IMR-90 (cell line): ENCODE measurements at regions not wholly inside any gene's neighbourhood (a gene's known extent, or its start where the extent isn't known, plus 50 kb on each side); places are given as distances from the start of the nearest gene placed in this dataset.

Source experiments
- ATAC-seq: fragments of 200-7000 bp; cut with Tn5 transposase; 2 replicates; pipeline ENCODE4 v1.9.1; 2020; ENCODE audit warnings: low read depth, mild to moderate bottlenecking, moderate library complexity
- BruUV-seq: library from RNA; stranded (reverse); fragments of 400-500 nt; replicated peaks from 2 replicates; lab custom pipeline; 2021; lab: Mats Ljungman, UMichigan
- CTCF ChIA-PET: fragments of 300-600 bp; formaldehyde crosslinking; extraction: SDS; loops from one replicate; lab custom pipeline; 2021; ENCODE audit warnings: antibody characterized with exemption; lab: Yijun Ruan, JAX
- POLR2A ChIA-PET: fragments of 300-600 bp; sonication (Branson Sonifier 250); formaldehyde crosslinking; loops from one replicate; lab custom pipeline; 2022; ENCODE audit warnings: antibody characterized with exemption; ENCODE audit not compliant: unreplicated experiment; lab: Charles Lee
- DNase-seq: peaks from one replicate; pipeline ENCODE4 v3.0.0; 2013
- H2AFZ ChIP-seq: replicated peaks from 2 replicates; pipeline ENCODE3; 2013; ENCODE audit warnings: low read length, mild to moderate bottlenecking; ENCODE audit not compliant: poor library complexity
- H2AK5ac ChIP-seq: 2 replicates; pipeline ENCODE4 v1.6.1; 2013; ENCODE audit warnings: low read depth, low read length, inconsistent platforms
- H2AK9ac ChIP-seq: replicated peaks from 2 replicates; pipeline ENCODE3; 2013; ENCODE audit warnings: mild to moderate bottlenecking, low read depth, low read length, moderate library complexity; ENCODE audit not compliant: poor library complexity
- H2BK120ac ChIP-seq: 2 replicates; pipeline ENCODE4 v1.6.1; 2013; ENCODE audit warnings: low read depth, low read length, inconsistent platforms
- H2BK15ac ChIP-seq: 3 replicates; pipeline ENCODE4 v1.6.1; 2013; ENCODE audit warnings: low read depth, low read length, inconsistent platforms
- H2BK20ac ChIP-seq: 2 replicates; pipeline ENCODE4 v1.6.1; 2013; ENCODE audit warnings: low read depth, mild to moderate bottlenecking, inconsistent platforms, low read length, moderate library complexity
- H2BK5ac ChIP-seq: 2 replicates; pipeline ENCODE4 v1.6.1; 2013; ENCODE audit warnings: mild to moderate bottlenecking, low read depth, low read length, inconsistent platforms; ENCODE audit not compliant: poor library complexity, severe bottlenecking
- H3K14ac ChIP-seq: replicated peaks from 2 replicates; pipeline ENCODE4 v1.6.1; 2013; ENCODE audit warnings: low read depth, low read length, inconsistent platforms
- H3K18ac ChIP-seq: 2 replicates; pipeline ENCODE4 v1.6.1; 2013; ENCODE audit warnings: low read depth, low read length, control low read depth
- H3K23ac ChIP-seq: 2 replicates; pipeline ENCODE4 v1.6.1; 2013; ENCODE audit warnings: low read depth, low read length, inconsistent platforms
- H3K27ac ChIP-seq: 2 replicates; pipeline ENCODE4 v1.5.1; 2013; ENCODE audit warnings: mild to moderate bottlenecking, control low read depth, low read length; ENCODE audit not compliant: insufficient read depth
- H3K27me3 ChIP-seq: 2 replicates; pipeline ENCODE4 v1.6.1; 2013; ENCODE audit warnings: low read length; ENCODE audit not compliant: control insufficient read depth, insufficient read depth
- H3K36me3 ChIP-seq: 2 replicates; pipeline ENCODE4 v1.6.1; 2013; ENCODE audit warnings: low read length, mixed read lengths; ENCODE audit not compliant: control insufficient read depth, insufficient read depth
- H3K4ac ChIP-seq: 2 replicates; pipeline ENCODE4 v1.6.1; 2013; ENCODE audit warnings: low read depth, low read length, inconsistent platforms
- H3K4me1 ChIP-seq: 2 replicates; pipeline ENCODE4 v1.6.1; 2013; ENCODE audit warnings: low read length, mixed read lengths; ENCODE audit not compliant: control insufficient read depth, insufficient read depth
- H3K4me2 ChIP-seq: 2 replicates; pipeline ENCODE4 v1.6.1; 2013; ENCODE audit warnings: low read depth, mild to moderate bottlenecking, control low read depth, low read length, moderate library complexity
- H3K4me3 ChIP-seq: 2 replicates; pipeline ENCODE4 v1.5.1; 2013; ENCODE audit warnings: low read depth, mild to moderate bottlenecking, control low read depth, low read length, moderate library complexity; ENCODE audit not compliant: insufficient read depth
- H3K56ac ChIP-seq: 2 replicates; pipeline ENCODE4 v1.6.1; 2013; ENCODE audit warnings: low read length, inconsistent platforms; ENCODE audit not compliant: insufficient read depth; ENCODE audit errors: extremely low read depth
- H3K79me1 ChIP-seq, 2 experiments: 2 replicates each; pipeline ENCODE4 v1.6.1; 2013; ENCODE audit warnings: low read length in 2 of 2, inconsistent platforms in 1 of 2, low read depth in 1 of 2
- H3K9ac ChIP-seq: 2 replicates; pipeline ENCODE4 v1.6.1; 2013; ENCODE audit warnings: low read depth, low read length, control low read depth
- H3K9me1 ChIP-seq: 2 replicates; pipeline ENCODE4 v1.6.1; 2013; ENCODE audit warnings: low read length, inconsistent platforms; ENCODE audit not compliant: insufficient read depth
- H3K9me3 ChIP-seq: 2 replicates; pipeline ENCODE4 v1.6.1; 2013; ENCODE audit warnings: low read length; ENCODE audit not compliant: control insufficient read depth, insufficient read depth
- H4K20me1 ChIP-seq: 2 replicates; pipeline ENCODE4 v1.6.1; 2013; ENCODE audit warnings: low read length, inconsistent platforms; ENCODE audit not compliant: insufficient read depth
- H4K5ac ChIP-seq: 2 replicates; pipeline ENCODE4 v1.6.1; 2013; ENCODE audit warnings: mild to moderate bottlenecking, low read depth, low read length, control low read depth
- H4K8ac ChIP-seq, 2 experiments: 2 replicates each; pipeline ENCODE4 v1.6.1; 2013; ENCODE audit warnings: low read depth in 2 of 2, low read length in 2 of 2, control low read depth in 1 of 2, inconsistent platforms in 1 of 2
- H4K91ac ChIP-seq: 2 replicates; pipeline ENCODE4 v1.6.1; 2013; ENCODE audit warnings: low read depth, low read length, inconsistent platforms; ENCODE audit not compliant: insufficient read depth
- BHLHE40 ChIP-seq: fragments of 150-350 bp; IDR thresholded peaks from 2 replicates; pipeline ENCODE4 v1.6.1; 2016; ENCODE audit warnings: mild to moderate bottlenecking, low read depth, low read length
- CEBPB ChIP-seq: IDR thresholded peaks from 2 replicates; pipeline ENCODE4 v1.6.1; 2012; ENCODE audit warnings: low read depth, low read length, improper control_type of control experiment
- CHD1 ChIP-seq: IDR thresholded peaks from 2 replicates; pipeline ENCODE4 v1.6.1; 2012; ENCODE audit warnings: low read depth, low read length, improper control_type of control experiment
- FOS ChIP-seq: fragments of 150-350 bp; IDR thresholded peaks from 2 replicates; pipeline ENCODE4 v1.6.1; 2016; ENCODE audit warnings: low read depth, low read length
- MAFK ChIP-seq: IDR thresholded peaks from 2 replicates; pipeline ENCODE4 v1.6.1; 2012; ENCODE audit warnings: low read depth, low read length, improper control_type of control experiment
- MXI1 ChIP-seq: IDR thresholded peaks from 2 replicates; pipeline ENCODE4 v1.6.1; 2012; ENCODE audit warnings: low read depth, mild to moderate bottlenecking, low read length, moderate library complexity, borderline replicate concordance
- NFE2L2 ChIP-seq: fragments of 150-350 bp; IDR thresholded peaks from 2 replicates; pipeline ENCODE4 v1.6.1; 2016; ENCODE audit warnings: low read depth, mild to moderate bottlenecking, low read length
- POLR2A ChIP-seq: IDR thresholded peaks from 2 replicates; pipeline ENCODE4 v1.6.1; 2012; ENCODE audit warnings: mild to moderate bottlenecking, low read depth, low read length
- RCOR1 ChIP-seq: IDR thresholded peaks from 2 replicates; pipeline ENCODE4 v1.6.1; 2012; ENCODE audit warnings: mild to moderate bottlenecking, low read length, improper control_type of control experiment; ENCODE audit not compliant: insufficient replicate concordance
- SMC3 ChIP-seq: fragments of 150-350 bp; IDR thresholded peaks from 2 replicates; pipeline ENCODE4 v1.6.1; 2016; ENCODE audit warnings: low read depth, mild to moderate bottlenecking, antibody characterized with exemption, low read length, moderate library complexity
- WGBS, 2 experiments: methylation state at CpG; one replicate each; pipeline versions ENCODE4 v1.1.5 to v1.1.7; 2013; ENCODE audit warnings: missing lambda C conversion rate in 2 of 2; ENCODE audit not compliant: insufficient read length in 1 of 2; ENCODE audit errors: extremely low coverage in 2 of 2; 5-methylcytosine and 5-hydroxymethylcytosine counted together
- dilution Hi-C: fragments of 300-500 bp; cut with HindIII; formaldehyde crosslinking; loops from one replicate; pipeline ENCODE4 v1.14.3; 2018; ENCODE audit warnings: low sequenced_read_pairs; ENCODE audit not compliant: unreplicated experiment
- in situ Hi-C: fragments of 300-500 bp; cut with MboI; formaldehyde crosslinking; loops from 3 replicates; pipeline ENCODE4 v1.14.3; 2019; ENCODE audit warnings: low sequenced_read_pairs, inconsistent platforms, mixed read lengths
- intact Hi-C: fragments of 100-400 bp; cut with micrococcal nuclease; formaldehyde crosslinking; loops from 2 replicates; pipeline ENCODE4 v1.10.0; 2022
- TF ChIP-seq, protein P1 (sequence below): fragments of 150-350 bp; IDR thresholded peaks from 2 replicates; pipeline ENCODE4 v1.6.1; 2016; ENCODE audit warnings: low read depth, mild to moderate bottlenecking, low read length, moderate library complexity, borderline replicate concordance
- TF ChIP-seq, protein P2 (sequence below): fragments of 150-350 bp; IDR thresholded peaks from 2 replicates; pipeline ENCODE4 v1.6.1; 2017; ENCODE audit warnings: mild to moderate bottlenecking, antibody characterized with exemption, low read length, low read depth
- TF ChIP-seq, protein P3 (sequence below): conservative IDR thresholded peaks from 2 replicates; pipeline ENCODE4 v1.5.1; 2012; ENCODE audit warnings: mild to moderate bottlenecking, low read depth, low read length, improper control_type of control experiment

DNA sequence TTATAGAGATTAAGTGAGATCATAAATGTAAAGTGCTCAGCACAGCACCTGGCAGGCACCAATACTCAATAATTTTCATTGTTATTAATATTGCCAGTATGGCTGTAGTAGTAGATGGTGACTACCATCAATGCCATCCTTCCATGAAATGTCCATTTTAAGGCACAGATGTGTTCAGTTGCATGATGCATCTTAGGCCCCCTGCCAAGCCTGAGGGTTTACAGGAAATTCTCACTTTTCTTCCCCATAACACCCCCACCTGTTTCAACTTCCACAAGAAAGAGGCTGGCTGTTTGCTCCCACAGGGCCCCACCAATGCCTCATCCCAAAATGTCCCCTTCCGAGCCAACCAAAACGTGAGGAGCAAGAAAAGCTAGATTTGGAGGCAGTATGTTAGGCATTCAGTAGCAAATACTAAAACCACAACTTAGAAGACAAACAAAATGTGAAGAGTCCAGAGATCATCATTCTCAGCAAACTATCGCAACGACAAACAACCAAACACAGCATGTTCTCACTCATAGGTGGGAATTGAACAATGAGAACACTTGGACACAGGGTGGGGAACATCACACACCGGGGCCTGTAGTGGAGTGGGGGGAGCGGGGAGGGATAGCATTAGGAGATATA, 110.6 kb upstream of the NHSL1 start:
- no peak overlapping the region for H2AK9ac ChIP-seq
- no peak overlapping the region for H3K4me2 ChIP-seq
- no peak overlapping the region for H4K91ac ChIP-seq
- no TSS peak for BruUV-seq
- in situ Hi-C loops = no loop called here
- H3K27me3 ChIP-seq = no peaks in the 10 kb centered on the region
- dilution Hi-C loops = no loop called here
- H3K56ac ChIP-seq = no peak overlapping the region
- no peak overlapping the region for H2AK5ac ChIP-seq
- no peak overlapping the region for H3K18ac ChIP-seq
- TF ChIP-seq CHD1 (no peak), MAFK (no peak), BHLHE40 (no peak), POLR2A (no peak), CEBPB (no peak), SMC3 (no peak), RCOR1 (no peak), MXI1 (no peak), FOS (no peak), NFE2L2 (no peak)
- TF ChIP-seq, protein P1, sequence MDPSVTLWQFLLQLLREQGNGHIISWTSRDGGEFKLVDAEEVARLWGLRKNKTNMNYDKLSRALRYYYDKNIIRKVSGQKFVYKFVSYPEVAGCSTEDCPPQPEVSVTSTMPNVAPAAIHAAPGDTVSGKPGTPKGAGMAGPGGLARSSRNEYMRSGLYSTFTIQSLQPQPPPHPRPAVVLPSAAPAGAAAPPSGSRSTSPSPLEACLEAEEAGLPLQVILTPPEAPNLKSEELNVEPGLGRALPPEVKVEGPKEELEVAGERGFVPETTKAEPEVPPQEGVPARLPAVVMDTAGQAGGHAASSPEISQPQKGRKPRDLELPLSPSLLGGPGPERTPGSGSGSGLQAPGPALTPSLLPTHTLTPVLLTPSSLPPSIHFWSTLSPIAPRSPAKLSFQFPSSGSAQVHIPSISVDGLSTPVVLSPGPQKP = no peak
- TF ChIP-seq, protein P2, sequence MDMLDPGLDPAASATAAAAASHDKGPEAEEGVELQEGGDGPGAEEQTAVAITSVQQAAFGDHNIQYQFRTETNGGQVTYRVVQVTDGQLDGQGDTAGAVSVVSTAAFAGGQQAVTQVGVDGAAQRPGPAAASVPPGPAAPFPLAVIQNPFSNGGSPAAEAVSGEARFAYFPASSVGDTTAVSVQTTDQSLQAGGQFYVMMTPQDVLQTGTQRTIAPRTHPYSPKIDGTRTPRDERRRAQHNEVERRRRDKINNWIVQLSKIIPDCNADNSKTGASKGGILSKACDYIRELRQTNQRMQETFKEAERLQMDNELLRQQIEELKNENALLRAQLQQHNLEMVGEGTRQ = no peak
- TF ChIP-seq, protein P3, sequence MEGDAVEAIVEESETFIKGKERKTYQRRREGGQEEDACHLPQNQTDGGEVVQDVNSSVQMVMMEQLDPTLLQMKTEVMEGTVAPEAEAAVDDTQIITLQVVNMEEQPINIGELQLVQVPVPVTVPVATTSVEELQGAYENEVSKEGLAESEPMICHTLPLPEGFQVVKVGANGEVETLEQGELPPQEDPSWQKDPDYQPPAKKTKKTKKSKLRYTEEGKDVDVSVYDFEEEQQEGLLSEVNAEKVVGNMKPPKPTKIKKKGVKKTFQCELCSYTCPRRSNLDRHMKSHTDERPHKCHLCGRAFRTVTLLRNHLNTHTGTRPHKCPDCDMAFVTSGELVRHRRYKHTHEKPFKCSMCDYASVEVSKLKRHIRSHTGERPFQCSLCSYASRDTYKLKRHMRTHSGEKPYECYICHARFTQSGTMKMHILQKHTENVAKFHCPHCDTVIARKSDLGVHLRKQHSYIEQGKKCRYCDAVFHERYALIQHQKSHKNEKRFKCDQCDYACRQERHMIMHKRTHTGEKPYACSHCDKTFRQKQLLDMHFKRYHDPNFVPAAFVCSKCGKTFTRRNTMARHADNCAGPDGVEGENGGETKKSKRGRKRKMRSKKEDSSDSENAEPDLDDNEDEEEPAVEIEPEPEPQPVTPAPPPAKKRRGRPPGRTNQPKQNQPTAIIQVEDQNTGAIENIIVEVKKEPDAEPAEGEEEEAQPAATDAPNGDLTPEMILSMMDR = no peak
- H2BK120ac ChIP-seq = no peak overlapping the region; the same call in 1 of the 2 replicates
- H3K14ac ChIP-seq = no peak overlapping the region
- H3K27ac ChIP-seq = no peak overlapping the region
- H2AFZ ChIP-seq = no peak overlapping the region
- H3K23ac ChIP-seq = no peak overlapping the region
- DNase-seq = peak; percentile 29
- ATAC-seq = no peak
- no peak overlapping the region for H3K9ac ChIP-seq
- no peak overlapping the region for H4K8ac ChIP-seq
- H4K5ac ChIP-seq = no peak overlapping the region
- intact Hi-C loops = no loop called here
- no peak overlapping the region for H2BK5ac ChIP-seq
- no peaks in the 10 kb centered on the region for H3K36me3 ChIP-seq
- WGBS, 2 experiments = no CpG with 5 or more reads among the region's 6 CpGs
- no peak overlapping the region for H2BK20ac ChIP-seq
- H3K4ac ChIP-seq = no peak overlapping the region
- CTCF ChIA-PET = no interaction called here
- H3K79me1 ChIP-seq = peaks cover 22 to 34% of the 10 kb centered on the region in 2 experiments
- H3K4me1 ChIP-seq = peaks cover 4% of the 10 kb centered on the region; the same call in 1 of the 2 replicates
- no peaks in the 10 kb centered on the region; the same call in 1 of the 2 replicates for H3K9me1 ChIP-seq
- H3K4me3 ChIP-seq = no peak overlapping the region
- no peaks in the 10 kb centered on the region for H4K20me1 ChIP-seq
- H3K9me3 ChIP-seq = no peaks in the 10 kb centered on the region
- POLR2A ChIA-PET = no interaction called here
- no peak overlapping the region for H2BK15ac ChIP-seq
